Suprapubic skin (tissue), 4 donors: ENCODE measurements at regions not wholly inside any gene's neighbourhood (a gene's known extent, or its start where the extent isn't known, plus 50 kb on each side); places are given as distances from the start of the nearest gene placed in this dataset.

Source experiments
- CTCF ChIP-seq, 2 donors: fragments of 200-600 bp in 1 of 2; fragments of 450-650 bp in 1 of 2; sonication (generic) in 1 of 2; IDR thresholded peaks; one replicate each; pipeline ENCODE4 v1.5.1; 2016 to 2019; ENCODE audit warnings: antibody characterized with exemption in 2 of 2, mild to moderate bottlenecking in 1 of 2, moderate library complexity in 1 of 2
- EP300 ChIP-seq: sonication (generic); formaldehyde crosslinking; IDR thresholded peaks from one replicate; pipeline ENCODE4 v1.6.1; 2017; ENCODE audit warnings: antibody characterized with exemption
- POLR2A ChIP-seq, 2 donors: fragments of 450-650 bp; IDR thresholded peaks; one replicate each; pipeline ENCODE4 v1.6.1; 2017; ENCODE audit warnings: antibody characterized with exemption in 2 of 2, mild to moderate bottlenecking in 2 of 2, moderate library complexity in 2 of 2
- POLR2AphosphoS5 ChIP-seq, 3 donors: sonication (generic); formaldehyde crosslinking; IDR thresholded peaks; one replicate each; pipeline ENCODE4 v1.6.1; 2017; ENCODE audit warnings: antibody characterized with exemption in 3 of 3

- no peak for TF ChIP-seq POLR2A (IDR thresholded peaks at IDR 0.05)
- TF ChIP-seq CTCF (IDR thresholded peaks at IDR 0.05): no peak
- TF ChIP-seq POLR2AphosphoS5 (IDR thresholded peaks at IDR 0.05): no peak
- TF ChIP-seq EP300: no peak
These were observed 280.8 kb upstream of the IL12B start for GRCh38 chr5:159610966-159611579.
